NCI-H748 (cell line): ENCODE measurements at regions not wholly inside any gene's neighbourhood (a gene's known extent, or its start where the extent isn't known, plus 50 kb on each side); places are given as distances from the start of the nearest gene placed in this dataset.

Source experiments
- DNase-seq: peaks from one replicate; lab custom pipeline; 2025; ENCODE audit not compliant: unreplicated experiment; lab: John Stamatoyannopoulos, UW

- DNase-seq, result no peak
Measured at GRCh38 chr3:106256249-106256957, 387.6 kb upstream of the CBLB start.

GRCh38 chr3:106257172-106257571 is 388.4 kb upstream of the CBLB start:
- DNase-seq, result no peak

- DNase-seq, result no peak
Measured at GRCh38 chr3:106261396-106261795, 392.6 kb upstream of the CBLB start.

GRCh38 chr3:106261915-106262683 is 393.3 kb upstream of the CBLB start:
- DNase-seq, result no peak

GRCh38 chr3:106263011-106263410 is 394.2 kb upstream of the CBLB start:
- no peak for DNase-seq

GRCh38 chr3:106263546-106263945 is 394.7 kb upstream of the CBLB start:
- no peak for DNase-seq

- DNase-seq, result no peak
Measured at GRCh38 chr3:106265704-106266103, 396.9 kb upstream of the CBLB start.

GRCh38 chr3:106268696-106269095 is 399.9 kb upstream of the CBLB start:
- no peak for DNase-seq

GRCh38 chr3:106272302-106272701 is 403.5 kb upstream of the CBLB start:
- DNase-seq, result no peak

GRCh38 chr3:106275592-106275991 is 406.8 kb upstream of the CBLB start:
- DNase-seq, result no peak

GRCh38 chr3:106276151-106276550 is 407.3 kb upstream of the CBLB start:
- DNase-seq, result no peak

GRCh38 chr3:106276755-106277612 is 408.2 kb upstream of the CBLB start:
- DNase-seq, result peak; percentile 77

GRCh38 chr3:106277731-106278130 is 408.9 kb upstream of the CBLB start:
- DNase-seq, result peak; percentile 77

- DNase-seq, result no peak
Measured at GRCh38 chr3:106281221-106281620, 412.4 kb upstream of the CBLB start.

GRCh38 chr3:106282943-106283342 is 414.1 kb upstream of the CBLB start:
- no peak for DNase-seq

- DNase-seq, result no peak
Measured at GRCh38 chr3:106288781-106289180, 420.0 kb upstream of the CBLB start.

GRCh38 chr3:106290304-106290997 is 421.6 kb upstream of the CBLB start:
- DNase-seq, result no peak

- no peak for DNase-seq
Measured at GRCh38 chr3:106293161-106293560, 424.3 kb upstream of the CBLB start.

GRCh38 chr3:106294121-106294520 is 425.3 kb upstream of the CBLB start:
- DNase-seq, result no peak

- no peak for DNase-seq
Measured at GRCh38 chr3:106296062-106296461, 427.2 kb upstream of the CBLB start.
